ENCODE measurements at regions not wholly inside any gene's neighbourhood (a gene's known extent, or its start where the extent isn't known, plus 50 kb on each side); places are given as distances from the start of the nearest gene placed in this dataset.
A peak's percentile ranks its signal among the peaks of the same experiment; 100 is the strongest.

- H3K27me3 Mint-ChIP-seq (ENCODE audit: low read depth), result no peaks in the 10 kb centered on the region; the same call in 1 of the 2 replicates
- no peaks in the 10 kb centered on the region for H3K36me3 Mint-ChIP-seq
- ChIA-PET CTCF (interaction anchor here (1.0 to 1.4 kb wide), 3 partner anchors 34 to 237 kb away, joined by 3 to 5 read pairs (median 4); partner anchors contain the start of gene EFNB2), POLR2A (interaction anchor here (1.5 kb wide), 1 partner anchor 16 kb away, joined by 3 read pairs; no protein-coding TSS in a partner anchor)
- ATAC-seq (peak; percentile 98), DNase-seq (ENCODE audit: low spot score) (peak; percentile 70)
- H3K4me3 Mint-ChIP-seq, result peak overlapping the region; percentile 34; the same call in 1 of the 2 replicates
- H3K9me3 Mint-ChIP-seq, result peaks cover 9% of the 10 kb centered on the region
- H3K27ac Mint-ChIP-seq, result peak overlapping the region; percentile 93
- peaks cover 72% of the 10 kb centered on the region for H3K4me1 Mint-ChIP-seq
- TF ChIP-seq ZNF423 (CRISPR knock-in tag; IDR thresholded peaks at IDR 0.05) (peak; percentile 46; the same call in 1 of the 2 replicates), ZSCAN18 (CRISPR knock-in tag; IDR thresholded peaks at IDR 0.05) (0 out of 2 replicates have a peak, but pooled peaks have one; percentile 73), FOXK1 (CRISPR knock-in tag; IDR thresholded peaks at IDR 0.05) (peak; percentile 72; the same call in 1 of the 2 replicates), RORB (CRISPR knock-in tag; IDR thresholded peaks at IDR 0.05) (no peak), USF2 (CRISPR knock-in tag; IDR thresholded peaks at IDR 0.05) (no peak), PRRX2 (CRISPR knock-in tag; IDR thresholded peaks at IDR 0.05) (0 out of 2 replicates have a peak, but pooled peaks have one; percentile 10), MAX (CRISPR knock-in tag; IDR thresholded peaks at IDR 0.05) (peak; percentile 24; the same call in 1 of the 2 replicates), GRHL2 (CRISPR knock-in tag; IDR thresholded peaks at IDR 0.05; ENCODE audit: insufficient replicate concordance, severe bottlenecking) (no peak), ZNF532 (CRISPR knock-in tag; IDR thresholded peaks at IDR 0.05; ENCODE audit: borderline replicate concordance) (0 out of 2 replicates have a peak, but pooled peaks have one; percentile 33), FOXP4 (CRISPR knock-in tag; IDR thresholded peaks at IDR 0.05) (peak; percentile 86), PREB (CRISPR knock-in tag; IDR thresholded peaks at IDR 0.05; ENCODE audit: borderline replicate concordance) (no peak), ZNF263 (CRISPR knock-in tag; IDR thresholded peaks at IDR 0.05; ENCODE audit: low read depth) (no peak), E2F4 (CRISPR knock-in tag; IDR thresholded peaks at IDR 0.05; ENCODE audit: borderline replicate concordance, low read depth) (no peak), ZNF671 (CRISPR knock-in tag; IDR thresholded peaks at IDR 0.05) (no peak), NFATC4 (CRISPR knock-in tag; IDR thresholded peaks at IDR 0.05) (no peak), SP1 (CRISPR knock-in tag; conservative IDR thresholded peaks at IDR 0.05) (0 out of 2 replicates have a peak, but pooled peaks have one; percentile 20), TEAD1 (CRISPR knock-in tag; IDR thresholded peaks at IDR 0.05) (peak; percentile 66; the same call in 1 of the 2 replicates), ZNF425 (CRISPR knock-in tag; conservative IDR thresholded peaks at IDR 0.05) (no peak)
Measured at GRCh38 chr13:106680796-106681472, 113.0 kb upstream of the ARGLU1 start.
